ENCODE measurements at regions not wholly inside any gene's neighbourhood (a gene's known extent, or its start where the extent isn't known, plus 50 kb on each side); places are given as distances from the start of the nearest gene placed in this dataset.

GRCh38 chr3:72200332-72200731 lies 415.4 kb upstream of the PROK2 start:
- Histone ChIP-seq H3K4ac (ENCODE audit: low read length) (no peak overlapping the region), H3K27ac (replicated peaks; ENCODE audit: low read length) (no peak overlapping the region), H3K4me1 (ENCODE audit: control insufficient read depth in 2 of 2, insufficient read depth in 1 of 2, low read depth in 1 of 2, low read length in 2 of 2) (no peaks in the 10 kb centered on the region), H3K4me2 (ENCODE audit: insufficient read depth, low read length, poor library complexity, severe bottlenecking) (no peak overlapping the region), H3K4me3 (ENCODE audit: low read length in 2 of 2) (no peak overlapping the region), H2BK5ac (ENCODE audit: low read length) (no peak overlapping the region), H3K23ac (ENCODE audit: low read depth, low read length, poor library complexity) (no peak overlapping the region), H2BK120ac (ENCODE audit: low read depth, low read length) (no peak overlapping the region), H4K91ac (ENCODE audit: low read depth, low read length, poor library complexity) (no peak overlapping the region), H3K18ac (ENCODE audit: low read length) (no peak overlapping the region), H2BK12ac (ENCODE audit: low read length) (no peak overlapping the region), H2AK5ac (ENCODE audit: low read depth, low read length) (no peak overlapping the region), H3K79me1 (ENCODE audit: low read depth, low read length) (no peaks in the 10 kb centered on the region), H3K27me3 (ENCODE audit: control insufficient read depth in 3 of 3, insufficient read depth in 3 of 3, low read depth in 1 of 3, low read length in 3 of 3) (no peaks in the 10 kb centered on the region), H3K14ac (ENCODE audit: low read length) (no peak overlapping the region), H2AFZ (ENCODE audit: low read length) (no peak overlapping the region), H3K36me3 (replicated peaks in 1 of 2; ENCODE audit: control insufficient read depth in 2 of 2, insufficient read depth in 2 of 2, low read length in 2 of 2) (no peaks in the 10 kb centered on the region), H3K9ac (ENCODE audit: low read depth, low read length, poor library complexity) (no peak overlapping the region), H3K9me3 (replicated peaks in 1 of 2; ENCODE audit: control insufficient read depth in 2 of 2, insufficient read depth in 1 of 2, low read depth in 1 of 2, low read length in 2 of 2) (peaks cover 0 to 2% of the 10 kb centered on the region in 2 donors), H2BK15ac (ENCODE audit: low read length) (no peak overlapping the region), H4K8ac (ENCODE audit: low read depth, low read length) (no peak overlapping the region)
- DNase-seq (ENCODE audit: low spot score), result no peak
- no CpG with 5 or more reads among the region's 1 CpG for WGBS, 2 donors (ENCODE audit: extremely low coverage in 2 of 2, insufficient read length in 2 of 2, insufficient replicate concordance in 1 of 2)

- Histone ChIP-seq H2AFZ (ENCODE audit: low read length) (no peak overlapping the region), H3K9me3 (replicated peaks in 1 of 2; ENCODE audit: control insufficient read depth in 2 of 2, insufficient read depth in 1 of 2, low read depth in 1 of 2, low read length in 2 of 2) (peaks cover 0 to 2% of the 10 kb centered on the region in 2 donors), H3K4me1 (ENCODE audit: control insufficient read depth in 2 of 2, insufficient read depth in 1 of 2, low read depth in 1 of 2, low read length in 2 of 2) (no peaks in the 10 kb centered on the region), H2BK5ac (ENCODE audit: low read length) (no peak overlapping the region), H3K4ac (ENCODE audit: low read length) (no peak overlapping the region), H3K4me2 (ENCODE audit: insufficient read depth, low read length, poor library complexity, severe bottlenecking) (no peak overlapping the region), H3K4me3 (ENCODE audit: low read length in 2 of 2) (no peak overlapping the region), H3K14ac (ENCODE audit: low read length) (no peak overlapping the region), H3K36me3 (replicated peaks in 1 of 2; ENCODE audit: control insufficient read depth in 2 of 2, insufficient read depth in 2 of 2, low read length in 2 of 2) (no peaks in the 10 kb centered on the region), H2AK5ac (ENCODE audit: low read depth, low read length) (no peak overlapping the region), H3K9ac (ENCODE audit: low read depth, low read length, poor library complexity) (no peak overlapping the region), H3K27ac (replicated peaks; ENCODE audit: low read length) (no peak overlapping the region), H3K27me3 (ENCODE audit: control insufficient read depth in 3 of 3, insufficient read depth in 3 of 3, low read depth in 1 of 3, low read length in 3 of 3) (peaks cover 0 to under 1% (median 0%) of the 10 kb centered on the region in 3 experiments), H3K79me1 (ENCODE audit: low read depth, low read length) (no peaks in the 10 kb centered on the region), H4K91ac (ENCODE audit: low read depth, low read length, poor library complexity) (no peak overlapping the region), H3K18ac (ENCODE audit: low read length) (no peak overlapping the region), H3K23ac (ENCODE audit: low read depth, low read length, poor library complexity) (no peak overlapping the region), H2BK120ac (ENCODE audit: low read depth, low read length) (no peak overlapping the region), H2BK12ac (ENCODE audit: low read length) (no peak overlapping the region), H4K8ac (ENCODE audit: low read depth, low read length) (no peak overlapping the region), H2BK15ac (ENCODE audit: low read length) (no peak overlapping the region)
- DNase-seq (ENCODE audit: low spot score), result no peak
- no CpG with 5 or more reads among the region's 3 CpGs for WGBS, 2 donors (ENCODE audit: extremely low coverage in 2 of 2, insufficient read length in 2 of 2, insufficient replicate concordance in 1 of 2)
Observed at GRCh38 chr3:72199530-72199929, 414.6 kb upstream of the PROK2 start.

GRCh38 chr3:72196377-72196929 lies 411.5 kb upstream of the PROK2 start:
- Histone ChIP-seq H3K79me1 (ENCODE audit: low read depth, low read length) (no peaks in the 10 kb centered on the region), H3K9me3 (replicated peaks in 1 of 2; ENCODE audit: control insufficient read depth in 2 of 2, insufficient read depth in 1 of 2, low read depth in 1 of 2, low read length in 2 of 2) (peaks cover 0 to 2% of the 10 kb centered on the region in 2 donors), H3K4ac (ENCODE audit: low read length) (no peak overlapping the region), H3K14ac (ENCODE audit: low read length) (no peak overlapping the region), H3K36me3 (replicated peaks in 1 of 2; ENCODE audit: control insufficient read depth in 2 of 2, insufficient read depth in 2 of 2, low read length in 2 of 2) (no peaks in the 10 kb centered on the region), H3K4me2 (ENCODE audit: insufficient read depth, low read length, poor library complexity, severe bottlenecking) (no peak overlapping the region), H3K27me3 (ENCODE audit: control insufficient read depth in 3 of 3, insufficient read depth in 3 of 3, low read depth in 1 of 3, low read length in 3 of 3) (peaks cover 0 to 4% (median 0%) of the 10 kb centered on the region in 3 experiments), H4K91ac (ENCODE audit: low read depth, low read length, poor library complexity) (no peak overlapping the region), H3K4me1 (ENCODE audit: control insufficient read depth in 2 of 2, insufficient read depth in 1 of 2, low read depth in 1 of 2, low read length in 2 of 2) (no peaks in the 10 kb centered on the region), H2BK5ac (ENCODE audit: low read length) (no peak overlapping the region), H3K4me3 (ENCODE audit: low read length in 2 of 2) (no peak overlapping the region), H2BK12ac (ENCODE audit: low read length) (no peak overlapping the region), H2BK120ac (ENCODE audit: low read depth, low read length) (no peak overlapping the region), H3K9ac (ENCODE audit: low read depth, low read length, poor library complexity) (no peak overlapping the region), H2BK15ac (ENCODE audit: low read length) (no peak overlapping the region), H4K8ac (ENCODE audit: low read depth, low read length) (no peak overlapping the region), H2AK5ac (ENCODE audit: low read depth, low read length) (no peak overlapping the region), H3K18ac (ENCODE audit: low read length) (no peak overlapping the region), H3K23ac (ENCODE audit: low read depth, low read length, poor library complexity) (no peak overlapping the region), H2AFZ (ENCODE audit: low read length) (no peak overlapping the region), H3K27ac (replicated peaks; ENCODE audit: low read length) (no peak overlapping the region)
- no CpG with 5 or more reads among the region's 6 CpGs for WGBS, 2 donors (ENCODE audit: extremely low coverage in 2 of 2, insufficient read length in 2 of 2, insufficient replicate concordance in 1 of 2)
- DNase-seq (ENCODE audit: low spot score), result no peak

- no peak overlapping the region for H3K18ac ChIP-seq (ENCODE audit: low read length)
- no peak overlapping the region for H3K4ac ChIP-seq (ENCODE audit: low read length)
- no peak overlapping the region for H2AK5ac ChIP-seq (ENCODE audit: low read depth, low read length)
- H2BK120ac ChIP-seq (ENCODE audit: low read depth, low read length), result no peak overlapping the region
- H2BK15ac ChIP-seq (ENCODE audit: low read length), result no peak overlapping the region
- no peak for DNase-seq (ENCODE audit: low spot score)
- peaks cover 0 to 2% of the 10 kb centered on the region in 2 donors for H3K9me3 ChIP-seq (replicated peaks in 1 of 2; ENCODE audit: control insufficient read depth in 2 of 2, insufficient read depth in 1 of 2, low read depth in 1 of 2, low read length in 2 of 2)
- no peak overlapping the region for H2AFZ ChIP-seq (ENCODE audit: low read length)
- no peak overlapping the region for H3K4me2 ChIP-seq (ENCODE audit: insufficient read depth, low read length, poor library complexity, severe bottlenecking)
- H4K91ac ChIP-seq (ENCODE audit: low read depth, low read length, poor library complexity), result no peak overlapping the region
- H3K14ac ChIP-seq (ENCODE audit: low read length), result no peak overlapping the region
- no peaks in the 10 kb centered on the region for H3K79me1 ChIP-seq (ENCODE audit: low read depth, low read length)
- H3K9ac ChIP-seq (ENCODE audit: low read depth, low read length, poor library complexity), result no peak overlapping the region
- H3K27ac ChIP-seq (replicated peaks; ENCODE audit: low read length), result no peak overlapping the region
- no CpG with 5 or more reads among the region's 3 CpGs for WGBS, 2 donors (ENCODE audit: extremely low coverage in 2 of 2, insufficient read length in 2 of 2, insufficient replicate concordance in 1 of 2)
- H3K4me3 ChIP-seq (ENCODE audit: low read length in 2 of 2), result no peak overlapping the region
- H3K23ac ChIP-seq (ENCODE audit: low read depth, low read length, poor library complexity), result no peak overlapping the region
- no peak overlapping the region for H2BK5ac ChIP-seq (ENCODE audit: low read length)
- H3K27me3 ChIP-seq (ENCODE audit: control insufficient read depth in 3 of 3, insufficient read depth in 3 of 3, low read depth in 1 of 3, low read length in 3 of 3), result peaks cover 0 to 4% (median 0%) of the 10 kb centered on the region in 3 experiments
- H3K4me1 ChIP-seq (ENCODE audit: control insufficient read depth in 2 of 2, insufficient read depth in 1 of 2, low read depth in 1 of 2, low read length in 2 of 2), result no peaks in the 10 kb centered on the region
- no peak overlapping the region for H4K8ac ChIP-seq (ENCODE audit: low read depth, low read length)
- H3K36me3 ChIP-seq (replicated peaks in 1 of 2; ENCODE audit: control insufficient read depth in 2 of 2, insufficient read depth in 2 of 2, low read length in 2 of 2), result no peaks in the 10 kb centered on the region
- no peak overlapping the region for H2BK12ac ChIP-seq (ENCODE audit: low read length)
Observed at GRCh38 chr3:72195895-72196294, 410.9 kb upstream of the PROK2 start.

All from neuronal stem cell (in vitro differentiated cells).